CD4-positive, alpha-beta T cell (primary cell): ENCODE measurements at regions not wholly inside any gene's neighbourhood (a gene's known extent, or its start where the extent isn't known, plus 50 kb on each side); places are given as distances from the start of the nearest gene placed in this dataset.

Source experiments
- ATAC-seq: fragments of 200-7000 bp; cut with Tn5 transposase; one replicate; pipeline ENCODE4 v1.10.0; 2022; ENCODE audit warnings: mild to moderate bottlenecking; ENCODE audit not compliant: poor library complexity
- CTCF ChIA-PET: fragments of 350-600 bp; sonication (Branson Sonifier 250); formaldehyde crosslinking; loops from one replicate; lab custom pipeline; 2021; ENCODE audit warnings: antibody characterized with exemption, inconsistent platforms; lab: Charles Lee
- POLR2A ChIA-PET: fragments of 350-600 bp; sonication (Branson Sonifier 250); formaldehyde crosslinking; loops from one replicate; lab custom pipeline; 2021; ENCODE audit warnings: antibody characterized with exemption, inconsistent platforms; lab: Charles Lee
- DNase-seq, 14 experiments: peaks; one replicate each; pipeline ENCODE4 v3.0.0-alpha.2; 2013 to 2020; ENCODE audit warnings: mixed read lengths in 2 of 14
- H3K27ac ChIP-seq, 2 donors: one replicate each; pipeline versions ENCODE4 v1.5.1 to v1.7.0; 2013; ENCODE audit warnings: low read length in 2 of 2, low read depth in 1 of 2, mild to moderate bottlenecking in 1 of 2
- H3K27me3 ChIP-seq, 2 experiments: 1 replicate in 1 of 2; 2 replicates in 1 of 2; pipeline versions ENCODE4 v1.6.1 to v1.7.0; 2013; ENCODE audit warnings: low read length in 2 of 2, control low read depth in 1 of 2, mild to moderate bottlenecking in 1 of 2, moderate library complexity in 1 of 2; ENCODE audit not compliant: insufficient read depth in 2 of 2, control insufficient read depth in 1 of 2
- H3K36me3 ChIP-seq: one replicate; pipeline ENCODE4 v1.6.1; 2013; ENCODE audit warnings: low read length, control low read depth; ENCODE audit not compliant: insufficient read depth
- H3K4me1 ChIP-seq: one replicate; pipeline ENCODE4 v1.6.1; 2013; ENCODE audit warnings: low read length, control low read depth; ENCODE audit not compliant: insufficient read depth
- H3K4me3 ChIP-seq: one replicate; pipeline ENCODE4 v1.5.1; 2013; ENCODE audit warnings: mild to moderate bottlenecking, low read length, moderate library complexity
- H3K9me3 ChIP-seq, 2 experiments: 1 replicate in 1 of 2; 2 replicates in 1 of 2; pipeline versions ENCODE4 v1.6.1 to v1.7.0; 2013; ENCODE audit warnings: low read length in 2 of 2, mild to moderate bottlenecking in 2 of 2, control low read depth in 1 of 2, moderate library complexity in 1 of 2; ENCODE audit not compliant: control insufficient read depth in 1 of 2, insufficient read depth in 1 of 2
- H3K27ac Mint-ChIP-seq: one replicate; pipeline ENCODE4 v1.8.0; 2020; ENCODE audit warnings: mixed read lengths
- H3K27me3 Mint-ChIP-seq: one replicate; pipeline ENCODE4 v1.8.0; 2021; ENCODE audit warnings: mixed read lengths
- H3K36me3 Mint-ChIP-seq: one replicate; pipeline ENCODE4 v1.8.0; 2021; ENCODE audit warnings: low read depth, mixed read lengths
- H3K4me1 Mint-ChIP-seq: one replicate; pipeline ENCODE4 v1.8.0; 2021; ENCODE audit warnings: low read depth, mixed read lengths
- H3K4me3 Mint-ChIP-seq: one replicate; pipeline ENCODE4 v1.8.0; 2020; ENCODE audit warnings: mild to moderate bottlenecking, mixed read lengths
- H3K9me3 Mint-ChIP-seq: one replicate; pipeline ENCODE4 v1.8.0; 2020; ENCODE audit warnings: mixed read lengths
- intact Hi-C, 2 experiments: fragments of 100-400 bp; cut with DNase I in 1 of 2; cut with micrococcal nuclease in 1 of 2; formaldehyde crosslinking; loops; one replicate each; pipeline versions ENCODE4 v1.15.1 to v1.9.0; 2023 to 2025; cut with DNase I, micrococcal nuclease
- TF ChIP-seq, protein P1 (sequence below): fragments of 200-600 bp; IDR thresholded peaks from one replicate; pipeline ENCODE4 v1.8.0; 2022; ENCODE audit warnings: antibody characterized with exemption, mild to moderate bottlenecking

DNA sequence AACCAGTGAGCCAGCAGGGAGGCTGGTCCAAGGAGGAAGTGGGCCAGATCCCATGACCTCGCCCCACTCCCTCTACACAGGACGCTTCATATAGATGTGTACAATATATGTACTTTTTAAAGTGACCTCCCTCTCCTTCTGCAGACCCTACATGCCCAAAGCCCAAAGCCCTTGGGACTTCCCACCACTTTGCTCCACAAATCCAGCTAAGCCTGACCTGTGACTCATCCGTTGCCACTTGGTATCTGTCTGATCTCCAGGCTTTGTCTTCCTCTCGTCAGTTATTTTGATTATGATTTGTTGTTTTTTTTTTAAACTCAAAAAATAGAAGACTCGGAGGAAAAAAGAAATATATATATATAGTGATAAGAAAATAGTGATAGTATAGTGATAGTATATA is 470.8 kb downstream of the KCNJ3 start:
- ChIA-PET CTCF (no interaction called here), POLR2A (no interaction called here)
- H3K27me3 Mint-ChIP-seq = no peaks in the 10 kb centered on the region
- ATAC-seq (no peak), DNase-seq (no peak)
- Histone ChIP-seq H3K4me3 (no peak overlapping the region), H3K9me3 (peaks cover 0 to 3% of the 10 kb centered on the region in 2 experiments), H3K4me1 (no peaks in the 10 kb centered on the region), H3K36me3 (no peaks in the 10 kb centered on the region), H3K27ac (no peak overlapping the region), H3K27me3 (no peaks in the 10 kb centered on the region)
- H3K27ac Mint-ChIP-seq = no peak overlapping the region
- H3K4me1 Mint-ChIP-seq = no peaks in the 10 kb centered on the region
- no peaks in the 10 kb centered on the region for H3K9me3 Mint-ChIP-seq
- no peak overlapping the region for H3K4me3 Mint-ChIP-seq
- no peaks in the 10 kb centered on the region for H3K36me3 Mint-ChIP-seq
- intact Hi-C loops = no loop called here
- TF ChIP-seq, protein P1, sequence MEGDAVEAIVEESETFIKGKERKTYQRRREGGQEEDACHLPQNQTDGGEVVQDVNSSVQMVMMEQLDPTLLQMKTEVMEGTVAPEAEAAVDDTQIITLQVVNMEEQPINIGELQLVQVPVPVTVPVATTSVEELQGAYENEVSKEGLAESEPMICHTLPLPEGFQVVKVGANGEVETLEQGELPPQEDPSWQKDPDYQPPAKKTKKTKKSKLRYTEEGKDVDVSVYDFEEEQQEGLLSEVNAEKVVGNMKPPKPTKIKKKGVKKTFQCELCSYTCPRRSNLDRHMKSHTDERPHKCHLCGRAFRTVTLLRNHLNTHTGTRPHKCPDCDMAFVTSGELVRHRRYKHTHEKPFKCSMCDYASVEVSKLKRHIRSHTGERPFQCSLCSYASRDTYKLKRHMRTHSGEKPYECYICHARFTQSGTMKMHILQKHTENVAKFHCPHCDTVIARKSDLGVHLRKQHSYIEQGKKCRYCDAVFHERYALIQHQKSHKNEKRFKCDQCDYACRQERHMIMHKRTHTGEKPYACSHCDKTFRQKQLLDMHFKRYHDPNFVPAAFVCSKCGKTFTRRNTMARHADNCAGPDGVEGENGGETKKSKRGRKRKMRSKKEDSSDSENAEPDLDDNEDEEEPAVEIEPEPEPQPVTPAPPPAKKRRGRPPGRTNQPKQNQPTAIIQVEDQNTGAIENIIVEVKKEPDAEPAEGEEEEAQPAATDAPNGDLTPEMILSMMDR = no peak

DNA sequence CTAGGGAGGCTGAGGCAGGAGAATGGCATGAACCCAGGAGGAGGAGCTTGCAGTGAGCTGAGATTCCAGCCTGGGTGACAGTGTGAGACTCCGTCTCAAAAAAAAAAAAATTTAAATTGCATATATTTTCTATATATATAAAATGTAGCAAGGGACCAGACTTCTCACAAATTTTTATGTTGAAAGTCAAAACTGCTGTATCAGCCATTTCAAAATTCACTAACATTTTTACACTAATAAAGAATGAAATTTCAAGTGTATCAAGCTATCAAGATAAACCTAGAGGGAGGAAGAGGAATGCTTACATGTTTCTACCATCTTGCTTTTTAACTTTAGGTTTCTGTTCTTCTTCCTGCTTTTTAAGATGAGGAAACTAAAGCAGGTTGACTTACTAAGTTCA is 464.0 kb downstream of the KCNJ3 start:
- Histone ChIP-seq H3K27ac (no peak overlapping the region), H3K4me1 (no peaks in the 10 kb centered on the region), H3K9me3 (no peaks in the 10 kb centered on the region), H3K27me3 (no peaks in the 10 kb centered on the region), H3K36me3 (no peaks in the 10 kb centered on the region), H3K4me3 (no peak overlapping the region)
- intact Hi-C loops = no loop called here
- Mint-ChIP-seq H3K27ac (no peak overlapping the region), H3K4me1 (no peaks in the 10 kb centered on the region), H3K27me3 (no peaks in the 10 kb centered on the region), H3K36me3 (no peaks in the 10 kb centered on the region), H3K4me3 (no peak overlapping the region), H3K9me3 (no peaks in the 10 kb centered on the region)
- ATAC-seq = no peak
- TF ChIP-seq, protein P1 = no peak
- ChIA-PET CTCF (no interaction called here), POLR2A (no interaction called here)
- DNase-seq = no peak

DNA sequence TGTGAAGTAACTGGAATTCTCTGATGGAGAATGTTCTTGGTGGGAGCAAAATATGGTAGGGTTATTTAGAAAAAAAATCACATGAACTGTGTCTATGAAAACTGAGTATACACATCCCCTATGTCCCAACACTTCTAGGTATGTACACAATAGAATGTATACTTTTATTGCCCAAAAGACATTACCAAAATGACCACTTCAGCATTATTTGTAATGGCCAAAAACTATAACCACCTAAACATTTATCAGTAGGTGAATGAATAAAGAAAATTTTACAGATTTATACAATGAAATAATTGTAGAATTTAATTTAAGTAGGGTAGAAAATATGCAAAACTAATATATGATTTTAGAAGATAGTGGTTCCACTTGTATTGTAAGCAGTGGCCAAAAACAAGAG is 462.8 kb downstream of the KCNJ3 start:
- no peak for DNase-seq
- TF ChIP-seq, protein P1 = no peak
- ChIA-PET POLR2A (no interaction called here), CTCF (no interaction called here)
- Mint-ChIP-seq H3K4me1 (no peaks in the 10 kb centered on the region), H3K27me3 (no peaks in the 10 kb centered on the region), H3K36me3 (no peaks in the 10 kb centered on the region), H3K4me3 (no peak overlapping the region), H3K27ac (no peak overlapping the region), H3K9me3 (no peaks in the 10 kb centered on the region)
- H3K4me3 ChIP-seq = no peak overlapping the region
- H3K27me3 ChIP-seq = no peaks in the 10 kb centered on the region
- H3K36me3 ChIP-seq = no peaks in the 10 kb centered on the region
- ATAC-seq = no peak
- H3K9me3 ChIP-seq = no peaks in the 10 kb centered on the region
- no peak overlapping the region for H3K27ac ChIP-seq
- H3K4me1 ChIP-seq = no peaks in the 10 kb centered on the region
- intact Hi-C loops = no loop called here
